HG02840 (cell line): ENCODE measurements at regions not wholly inside any gene's neighbourhood (a gene's known extent, or its start where the extent isn't known, plus 50 kb on each side); places are given as distances from the start of the nearest gene placed in this dataset.
"Not testable (repeated sequence)": the region's sequence is repeated elsewhere in the genome, so short reads cannot be mapped to it uniquely, and the experiment has no call there.

Experiments used
- ATAC-seq: cut with Tn5 transposase; IDR thresholded peaks from one replicate; pipeline ENCODE4 v1.9.1; 2021; ENCODE audit warnings: mild to moderate bottlenecking, moderate library complexity, moderate number of reproducible peaks; ENCODE audit not compliant: unreplicated experiment, low FRiP score

DNA sequence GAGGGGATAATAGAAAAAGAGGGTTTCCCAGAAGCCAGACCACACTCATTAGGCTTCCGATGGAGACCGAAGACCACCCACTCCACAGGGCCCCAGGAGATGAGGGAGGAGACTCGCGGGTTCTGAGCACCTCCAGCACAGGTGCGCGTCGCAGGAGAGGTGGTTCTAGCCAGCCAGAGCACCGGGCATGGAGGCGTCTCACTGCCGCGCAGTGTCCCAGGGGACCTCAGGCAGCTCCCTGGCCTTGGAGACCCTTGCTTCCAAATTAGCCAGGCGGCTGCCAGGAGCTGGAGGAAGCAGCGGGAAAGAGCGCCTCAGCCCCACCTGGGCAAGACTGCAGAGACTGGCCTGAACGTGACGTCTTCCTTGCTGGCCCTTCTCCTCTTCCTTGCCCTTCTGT is 115.4 kb upstream of the FBXL7 start:
- no peak for ATAC-seq

DNA sequence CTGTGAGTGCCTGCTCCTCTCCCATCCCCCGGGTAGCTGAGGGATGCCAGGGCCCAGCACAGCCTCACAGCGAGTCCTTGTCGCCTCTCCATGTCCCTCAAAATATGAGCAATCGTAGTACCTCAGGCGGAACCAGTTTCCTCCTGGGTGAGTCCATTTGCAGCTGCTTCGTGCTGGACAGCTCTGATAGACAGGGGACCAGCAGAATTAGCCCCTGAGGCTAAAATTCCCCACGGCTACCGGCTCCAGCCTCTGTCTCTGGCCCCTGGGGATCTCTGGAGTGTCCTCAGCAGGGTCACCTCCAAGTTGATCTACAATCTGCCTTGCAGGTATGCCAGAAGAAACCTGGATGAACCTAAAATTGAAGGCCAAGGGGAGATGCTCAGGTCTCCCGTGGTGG is 115.8 kb upstream of the FBXL7 start:
- ATAC-seq = no peak

GRCh38 chr5:15383469-15383868 is 116.5 kb upstream of the FBXL7 start:
- ATAC-seq = no peak

- no peak for ATAC-seq
These were observed 117.0 kb upstream of the FBXL7 start for GRCh38 chr5:15383021-15383420.

GRCh38 chr5:15377573-15378340 is 122.2 kb upstream of the FBXL7 start:
- no peak for ATAC-seq

DNA sequence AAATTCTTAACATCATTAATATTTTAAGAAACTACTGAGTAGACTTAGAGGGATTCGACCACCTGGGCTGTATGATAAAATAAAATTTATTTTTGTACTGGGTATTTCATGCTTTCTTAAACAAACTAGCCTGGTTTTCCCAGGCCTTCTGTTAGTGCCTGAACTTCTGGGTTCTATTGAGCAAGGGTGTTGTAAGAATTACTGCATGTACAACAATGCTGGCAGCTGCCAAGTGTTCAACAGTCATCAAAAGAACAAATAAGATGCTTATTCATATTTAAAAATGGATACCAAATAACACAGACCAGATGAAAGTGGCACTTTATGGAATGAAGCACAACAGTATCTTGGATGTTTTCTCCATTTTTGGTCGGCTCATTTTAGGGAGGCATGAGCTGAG is 123.2 kb upstream of the FBXL7 start:
- no peak for ATAC-seq

DNA sequence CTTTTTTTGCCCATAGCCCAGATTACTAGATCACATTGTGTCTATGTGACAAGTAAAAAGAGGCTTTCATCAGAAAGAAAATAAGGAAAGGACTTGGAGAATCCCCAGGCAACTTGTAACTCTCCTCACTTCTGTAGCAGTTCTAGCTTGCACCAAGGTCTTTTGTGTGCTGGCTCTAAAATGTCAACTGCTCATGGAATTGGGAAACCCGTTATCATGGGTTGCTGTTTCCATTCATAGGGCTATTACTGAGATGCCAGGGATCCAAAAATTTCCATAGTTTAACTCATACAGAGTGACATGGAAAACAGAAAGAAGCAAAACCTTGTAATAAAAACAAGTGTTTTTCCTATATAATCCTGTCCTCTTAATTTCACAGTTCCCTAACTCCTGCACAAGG is 123.9 kb upstream of the FBXL7 start:
- no peak for ATAC-seq

DNA sequence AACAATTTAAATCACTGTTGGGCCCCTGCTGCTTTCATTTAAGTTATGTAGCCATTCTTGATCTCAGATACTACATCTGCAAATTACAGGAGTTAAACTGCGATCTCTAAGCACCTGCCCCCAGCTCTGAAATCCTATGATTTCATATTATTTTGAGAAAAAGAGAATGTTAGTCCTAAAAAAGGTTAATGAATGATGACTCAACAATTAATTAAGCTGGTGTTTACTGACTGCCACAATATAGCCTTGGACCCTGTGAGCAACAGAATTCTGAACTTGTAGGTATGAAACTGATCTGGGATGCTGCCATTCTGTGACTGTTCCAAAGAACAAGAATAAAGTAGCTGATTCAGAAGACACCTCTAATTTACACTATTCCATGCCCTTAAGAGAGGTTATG is 124.4 kb upstream of the FBXL7 start:
- ATAC-seq = no peak

GRCh38 chr5:15374886-15375285 is 125.1 kb upstream of the FBXL7 start:
- ATAC-seq = no peak

DNA sequence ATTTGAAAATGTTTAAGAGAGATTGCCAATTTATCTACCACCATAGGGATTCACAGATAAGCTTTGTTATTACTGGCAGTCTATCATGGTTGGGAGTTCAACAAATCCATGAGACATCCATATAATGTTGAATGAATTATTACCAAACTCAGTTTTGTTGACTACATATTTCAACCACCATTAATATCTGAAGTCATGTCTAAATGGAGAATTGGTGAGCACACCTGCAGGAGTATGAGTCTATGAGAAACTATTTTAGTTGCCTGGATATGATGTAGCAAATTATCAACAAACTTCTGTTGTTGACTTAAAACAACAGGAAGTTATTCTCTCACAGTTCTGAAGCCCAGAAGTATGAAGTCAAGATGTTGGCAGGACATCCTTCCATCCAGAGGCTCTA is 126.8 kb upstream of the FBXL7 start:
- ATAC-seq = no peak

DNA sequence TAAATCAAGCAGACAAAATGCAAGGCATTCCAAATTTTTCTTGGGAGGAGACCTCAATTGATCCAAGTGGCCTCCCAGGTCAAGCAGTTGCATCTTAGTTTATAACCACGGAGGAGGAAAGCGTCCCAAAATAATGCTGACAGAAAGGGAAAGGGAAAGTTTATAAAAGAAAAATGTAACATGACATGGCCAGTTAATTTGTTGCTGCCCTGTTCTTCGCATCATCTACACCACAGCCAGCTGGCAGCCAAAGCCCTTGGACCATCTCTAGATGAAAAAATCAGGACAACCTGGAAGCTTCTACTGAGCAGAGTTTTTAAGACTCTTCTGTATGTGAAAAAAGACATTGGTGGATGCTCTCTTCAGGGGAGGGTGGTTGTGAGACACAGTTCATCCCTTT is 128.8 kb upstream of the FBXL7 start:
- no peak for ATAC-seq

GRCh38 chr5:15368835-15369234 is 131.1 kb upstream of the FBXL7 start:
- ATAC-seq = no peak

GRCh38 chr5:15367489-15367888 is 132.5 kb upstream of the FBXL7 start:
- ATAC-seq = no peak

DNA sequence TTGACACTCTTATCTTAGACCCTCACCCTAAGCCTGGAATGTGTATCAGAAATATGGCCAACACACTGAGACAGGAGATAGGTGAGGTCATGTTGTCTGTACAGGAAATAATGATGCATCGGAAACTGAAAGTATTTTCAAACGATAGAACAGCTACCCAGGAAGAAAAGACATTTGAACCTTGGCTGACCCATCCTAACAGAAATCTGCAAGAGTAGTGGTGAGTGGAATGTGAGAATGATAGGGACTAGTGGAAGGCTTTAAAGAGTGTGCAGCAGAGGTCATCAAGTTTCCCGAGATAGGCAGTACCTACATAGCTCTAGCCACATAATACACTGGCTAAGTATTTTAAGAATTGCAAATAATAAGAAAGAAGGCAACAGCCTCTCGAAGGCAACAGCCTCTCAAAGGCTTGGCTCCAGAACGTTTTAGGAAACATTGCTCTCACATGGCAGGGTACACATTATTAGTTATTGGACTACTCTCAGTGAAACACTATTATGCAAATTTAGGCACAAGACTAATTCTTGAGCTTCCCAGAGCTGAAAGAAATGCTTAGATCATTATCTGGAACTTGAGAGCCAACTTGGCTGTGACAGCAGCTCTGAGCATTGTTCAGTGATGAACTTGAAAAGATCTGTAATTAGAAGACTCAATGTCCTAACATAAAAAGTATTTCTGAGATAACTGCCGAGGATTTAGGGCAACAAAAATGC is 133.1 kb upstream of the FBXL7 start:
- ATAC-seq = no peak

- ATAC-seq = no peak
These were observed 134.9 kb upstream of the FBXL7 start for GRCh38 chr5:15365070-15365469.

DNA sequence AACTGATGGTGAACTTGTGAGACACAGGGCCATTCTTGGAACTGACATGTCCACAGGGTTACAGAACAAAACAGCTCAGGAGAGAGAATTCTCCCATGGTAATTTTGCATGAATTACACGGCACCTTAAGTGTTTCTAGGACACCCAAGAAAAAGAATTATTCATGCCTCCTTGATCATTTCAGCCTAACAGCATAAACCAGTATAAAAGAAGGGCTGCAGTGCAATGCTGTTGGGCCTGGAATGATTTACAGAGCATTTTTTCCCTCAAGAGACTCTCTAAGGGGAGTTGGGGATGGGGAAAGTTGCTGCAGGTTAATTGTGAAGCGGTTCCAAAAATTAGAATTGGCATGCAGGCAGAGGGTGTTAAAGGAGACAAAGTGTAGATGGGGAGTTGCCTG is 136.4 kb upstream of the FBXL7 start:
- no peak for ATAC-seq

- ATAC-seq = not testable (repeated sequence)
These were observed 142.9 kb upstream of the FBXL7 start for GRCh38 chr5:15357092-15357453.

DNA sequence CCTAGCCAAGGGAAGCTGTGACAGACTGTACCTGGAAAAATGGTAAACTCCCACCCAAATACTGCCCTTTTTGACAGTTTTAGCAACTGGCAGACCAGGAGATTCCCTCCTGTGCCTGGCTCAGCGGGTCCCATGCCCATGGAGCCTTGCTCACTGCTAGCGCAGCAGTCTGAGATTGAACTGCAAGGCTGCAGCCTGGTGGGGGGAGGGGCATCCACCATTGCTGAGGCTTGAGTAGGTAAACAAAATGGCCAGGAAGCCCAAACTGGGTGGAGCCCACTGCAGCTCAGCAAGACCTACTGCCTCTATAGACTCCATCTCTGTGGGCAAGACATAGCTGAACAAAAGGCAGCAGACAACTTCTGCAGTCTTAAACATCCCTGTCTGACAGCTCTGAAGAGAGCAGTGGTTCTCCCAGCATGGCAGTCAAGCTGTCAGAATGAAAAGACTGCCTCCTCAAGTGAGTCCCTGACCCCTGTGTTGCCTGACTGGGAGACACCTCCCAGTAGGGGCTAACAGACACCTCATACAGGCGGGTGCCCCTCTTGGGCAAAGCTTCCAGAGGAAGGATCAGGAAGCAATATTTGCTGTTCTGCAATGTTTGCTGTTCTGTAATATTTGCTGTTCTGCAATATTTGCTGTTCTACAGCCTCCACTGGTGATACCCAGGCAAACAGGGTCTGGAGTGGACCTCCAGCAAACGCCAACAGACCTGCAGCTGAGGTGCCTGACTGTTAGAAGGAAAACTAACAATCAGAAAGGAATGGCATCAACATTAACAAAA is 143.5 kb upstream of the FBXL7 start:
- not testable (repeated sequence) for ATAC-seq

DNA sequence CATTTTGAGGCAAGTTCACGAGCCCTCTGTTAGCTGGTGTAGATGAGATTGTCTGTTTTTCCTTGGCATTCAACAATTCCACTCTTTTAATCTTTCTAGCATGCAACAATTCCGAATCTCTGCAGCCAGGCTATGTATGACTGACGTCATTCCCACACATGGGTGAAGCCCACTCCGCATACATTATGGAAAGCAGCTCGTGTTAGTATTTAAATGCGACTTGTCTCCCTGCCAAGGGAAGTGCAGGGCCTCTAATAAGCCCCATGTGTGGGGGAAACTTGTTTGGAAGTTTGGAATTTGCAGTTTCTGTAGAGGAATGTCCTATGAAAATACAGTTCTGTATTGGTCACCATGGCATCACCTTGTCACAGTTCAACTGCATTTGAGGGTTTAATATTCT is 146.0 kb upstream of the FBXL7 start:
- no peak for ATAC-seq

DNA sequence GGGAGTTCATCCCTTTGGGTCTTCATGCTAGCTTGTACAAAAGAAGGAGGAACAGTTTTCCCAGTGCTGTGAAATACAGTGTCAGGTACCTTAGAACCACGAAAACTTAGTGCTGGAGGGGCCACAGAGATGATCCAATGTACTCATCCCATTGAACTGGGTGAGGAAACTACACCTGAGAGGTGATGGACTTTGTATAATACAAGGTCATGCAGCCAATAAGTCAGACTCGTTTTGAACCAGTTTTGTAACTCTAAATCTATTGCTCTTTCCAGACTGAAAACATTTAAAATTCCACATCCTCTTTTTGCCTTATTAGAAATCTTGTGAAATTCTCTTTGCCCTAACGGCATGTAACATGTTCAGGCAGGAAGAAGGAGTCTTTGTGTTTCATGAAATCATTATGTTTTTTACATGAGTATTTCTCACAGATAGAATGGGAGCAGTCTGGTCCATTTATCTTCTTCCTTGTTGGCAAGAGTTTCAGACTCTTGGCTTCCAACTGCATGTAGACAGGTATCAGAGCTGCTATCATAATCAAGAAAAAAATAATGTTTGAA is 146.8 kb upstream of the FBXL7 start:
- no peak for ATAC-seq

GRCh38 chr5:15350614-15351013 is 149.4 kb upstream of the FBXL7 start:
- ATAC-seq = no peak
